Colonic mucosa (tissue), 4 donors: ENCODE measurements at regions not wholly inside any gene's neighbourhood (a gene's known extent, or its start where the extent isn't known, plus 50 kb on each side); places are given as distances from the start of the nearest gene placed in this dataset.
A peak's percentile ranks its signal among the peaks of the same experiment; 100 is the strongest.

ENCODE experiments used
- DNase-seq: peaks from one replicate; pipeline ENCODE4 v3.0.0-alpha.2; 2020
- H3K27ac ChIP-seq: fragments of 200-600 bp; one replicate; pipeline ENCODE4 v1.8.0; 2021
- H3K27me3 ChIP-seq: fragments of 200-600 bp; one replicate; pipeline ENCODE4 v1.8.0; 2021
- H3K36me3 ChIP-seq: fragments of 200-600 bp; one replicate; pipeline ENCODE4 v1.8.0; 2021
- H3K4me1 ChIP-seq: fragments of 200-600 bp; one replicate; pipeline ENCODE4 v1.8.0; 2021; ENCODE audit warnings: mild to moderate bottlenecking
- H3K4me3 ChIP-seq: fragments of 200-600 bp; one replicate; pipeline ENCODE4 v1.8.0; 2021
- H3K9ac ChIP-seq, 2 donors: one replicate each; pipeline ENCODE4 v1.7.0; 2013; ENCODE audit warnings: control low read depth in 2 of 2, low read depth in 2 of 2, low read length in 2 of 2
- H3K9me3 ChIP-seq: fragments of 200-600 bp; one replicate; pipeline ENCODE4 v1.8.0; 2021
- CTCF ChIP-seq: fragments of 200-600 bp; IDR thresholded peaks from one replicate; pipeline ENCODE4 v1.8.0; 2022; ENCODE audit warnings: antibody characterized with exemption, mild to moderate bottlenecking
- intact Hi-C: fragments of 100-400 bp; cut with DNase I; formaldehyde crosslinking; loops from one replicate; pipeline ENCODE4 v1.14.1; 2022
- donor health status: healthy.
- donor health status: DM: no; HTN: no; CAD: no.
- donor health status: DM: no; HTN: no; CAD: no.

DNA sequence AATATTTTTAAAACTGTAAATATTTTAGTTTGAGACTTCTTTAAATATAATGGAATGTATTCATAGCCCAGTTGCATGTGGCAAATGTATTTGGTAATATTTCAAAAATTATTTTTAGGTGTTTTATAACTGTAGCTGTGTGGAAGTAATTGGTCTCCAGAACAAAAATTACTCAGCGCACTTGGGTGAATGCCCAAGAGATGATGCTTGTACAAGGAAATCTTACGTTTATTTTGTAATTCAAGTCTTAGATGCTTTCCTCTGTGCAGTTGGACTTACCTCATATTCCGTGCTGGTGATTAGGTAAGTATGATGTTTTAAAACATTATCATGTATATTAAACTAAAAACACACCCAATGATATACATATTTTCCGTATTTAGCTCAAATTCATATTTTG is 76.7 kb upstream of the SLCO1B1 start:
- no peak for TF ChIP-seq CTCF
- no peaks in the 10 kb centered on the region for H3K27me3 ChIP-seq
- no peaks in the 10 kb centered on the region for H3K9me3 ChIP-seq

DNA sequence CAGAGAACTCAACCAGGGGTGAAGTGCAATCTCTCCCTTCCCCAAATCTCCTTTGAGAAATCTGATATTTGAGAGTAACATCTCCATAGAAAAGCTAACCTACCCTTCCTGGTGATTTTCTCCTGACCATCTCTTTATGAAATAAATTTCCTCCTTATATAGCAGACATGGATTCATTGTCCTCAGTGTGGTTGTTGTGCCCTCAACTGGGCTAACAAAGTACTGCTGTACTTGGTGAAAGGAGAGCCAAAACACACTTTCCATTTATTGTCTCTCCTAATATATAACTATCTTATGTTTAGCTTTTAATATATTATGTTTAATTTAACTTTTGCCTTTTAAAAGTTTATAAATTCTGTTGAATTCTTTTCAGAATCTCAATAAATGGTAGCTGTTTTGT is 65.1 kb upstream of the SLCO1B1 start:
- H3K4me1 ChIP-seq, result no peaks in the 10 kb centered on the region
- no peak for DNase-seq
- H3K4me3 ChIP-seq, result no peak overlapping the region
- H3K27ac ChIP-seq, result no peak overlapping the region
- H3K27me3 ChIP-seq, result no peaks in the 10 kb centered on the region
- intact Hi-C loops, result loop anchor here (5.0 kb wide), 1 partner anchor 119 kb away; no protein-coding TSS in a partner anchor
- peak; percentile 29 for TF ChIP-seq CTCF
- H3K36me3 ChIP-seq, result no peaks in the 10 kb centered on the region
- H3K9ac ChIP-seq, result no peak overlapping the region
- no peaks in the 10 kb centered on the region for H3K9me3 ChIP-seq

More for the DNA sequence above, 76.7 kb upstream of the SLCO1B1 start:
- Histone ChIP-seq H3K36me3 (no peaks in the 10 kb centered on the region), H3K4me1 (no peaks in the 10 kb centered on the region), H3K4me3 (no peak overlapping the region), H3K27ac (no peak overlapping the region), H3K9ac (no peak overlapping the region)
- no peak for DNase-seq
- intact Hi-C loops, result no loop called here

GRCh38 chr12:21073129-21073528 is 57.9 kb upstream of the SLCO1B1 start:
- intact Hi-C loops, result no loop called here
- no peaks in the 10 kb centered on the region for H3K36me3 ChIP-seq

DNA sequence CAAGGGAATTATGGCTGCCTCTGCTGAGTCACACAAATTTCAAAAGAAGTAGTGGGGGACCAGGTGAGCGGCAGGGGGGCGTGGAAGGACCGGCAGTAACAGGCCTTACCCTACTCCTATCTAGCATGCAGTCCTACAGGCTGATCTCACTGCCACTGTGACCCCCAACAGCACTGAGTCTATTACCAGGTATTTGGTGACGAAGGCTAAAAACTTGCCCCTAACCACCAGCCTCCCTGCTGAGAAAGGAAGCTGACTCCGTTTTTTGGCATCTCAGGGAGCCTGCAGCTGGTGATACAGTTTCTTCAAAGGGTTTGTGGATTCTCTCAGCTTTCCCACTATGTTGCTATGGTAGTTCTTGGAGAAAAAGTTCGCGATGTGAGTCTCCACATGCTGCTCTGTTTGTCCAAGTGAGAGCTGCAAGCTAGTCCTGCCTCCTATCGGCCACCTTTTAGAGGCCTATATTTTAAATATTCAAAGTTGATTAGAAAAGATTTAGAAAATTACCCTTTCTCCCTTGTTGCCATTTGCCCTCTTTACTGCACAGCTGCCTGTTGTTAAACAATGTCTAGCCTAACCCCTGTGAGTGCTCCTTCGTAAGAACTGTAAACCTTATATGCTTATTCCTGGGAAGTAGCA is 57.1 kb upstream of the SLCO1B1 start:
- Histone ChIP-seq H3K4me3 (no peak overlapping the region), H3K27me3 (no peaks in the 10 kb centered on the region), H3K36me3 (no peaks in the 10 kb centered on the region), H3K4me1 (no peaks in the 10 kb centered on the region), H3K9ac (no peak overlapping the region), H3K27ac (no peak overlapping the region), H3K9me3 (no peaks in the 10 kb centered on the region)
- DNase-seq, result no peak
- no peak for TF ChIP-seq CTCF
- intact Hi-C loops, result no loop called here

More at GRCh38 chr12:21073129-21073528, 57.9 kb upstream of the SLCO1B1 start:
- Histone ChIP-seq H3K9me3 (no peaks in the 10 kb centered on the region), H3K27ac (no peak overlapping the region), H3K4me1 (no peaks in the 10 kb centered on the region), H3K27me3 (no peaks in the 10 kb centered on the region), H3K4me3 (no peak overlapping the region), H3K9ac (no peak overlapping the region)
- no peak for DNase-seq
- TF ChIP-seq CTCF, result no peak
